ENCODE measurements at regions not wholly inside any gene's neighbourhood (a gene's known extent, or its start where the extent isn't known, plus 50 kb on each side); places are given as distances from the start of the nearest gene placed in this dataset.
"Not testable (repeated sequence)": the region's sequence is repeated elsewhere in the genome, so short reads cannot be mapped to it uniquely, and the experiment has no call there.

GRCh38 chr5:115469904-115470516, 74.6 kb downstream of the FEM1C start:
- no peak for FAIRE-seq
- DNase-seq (ENCODE audit: extremely low spot score, insufficient read length, low read depth): no peak

- FAIRE-seq (no peak), DNase-seq (ENCODE audit: extremely low spot score, insufficient read length, low read depth) (no peak)
Observed at GRCh38 chr5:115467628-115468027, 76.9 kb downstream of the FEM1C start.

GRCh38 chr5:115465431-115465830, 79.1 kb downstream of the FEM1C start:
- no peak for DNase-seq (ENCODE audit: extremely low spot score, insufficient read length, low read depth)
- FAIRE-seq: no peak

- FAIRE-seq: no peak
Observed at GRCh38 chr5:115463983-115464382, 80.6 kb downstream of the FEM1C start.

GRCh38 chr5:115461506-115462290, 82.9 kb downstream of the FEM1C start:
- FAIRE-seq (no peak), DNase-seq (ENCODE audit: extremely low spot score, insufficient read length, low read depth) (no peak)

More at GRCh38 chr5:115463983-115464382, 80.6 kb downstream of the FEM1C start:
- DNase-seq (ENCODE audit: extremely low spot score, insufficient read length, low read depth): no peak

GRCh38 chr5:115461093-115461492, 83.5 kb downstream of the FEM1C start:
- DNase-seq (ENCODE audit: extremely low spot score, insufficient read length, low read depth) (no peak), FAIRE-seq (no peak)

- DNase-seq (ENCODE audit: extremely low spot score, insufficient read length, low read depth) (no peak), FAIRE-seq (peak; percentile 62)
Observed at GRCh38 chr5:115460472-115460871, 84.1 kb downstream of the FEM1C start.

GRCh38 chr5:115459855-115460341, 84.7 kb downstream of the FEM1C start:
- no peak for FAIRE-seq
- DNase-seq (ENCODE audit: extremely low spot score, insufficient read length, low read depth): no peak

GRCh38 chr5:115458416-115458815, 86.2 kb downstream of the FEM1C start:
- FAIRE-seq: no peak
- no peak for DNase-seq (ENCODE audit: extremely low spot score, insufficient read length, low read depth)

- no peak for FAIRE-seq
- no peak for DNase-seq (ENCODE audit: extremely low spot score, insufficient read length, low read depth)
Observed at GRCh38 chr5:115458003-115458409, 86.6 kb downstream of the FEM1C start.

- DNase-seq (ENCODE audit: extremely low spot score, insufficient read length, low read depth) (no peak), FAIRE-seq (no peak)
Observed at GRCh38 chr5:115457571-115457970, 87.0 kb downstream of the FEM1C start.

GRCh38 chr5:115456539-115457040, 88.0 kb downstream of the FEM1C start:
- FAIRE-seq (no peak), DNase-seq (ENCODE audit: extremely low spot score, insufficient read length, low read depth) (no peak)

GRCh38 chr5:115456056-115456455, 88.5 kb downstream of the FEM1C start:
- DNase-seq (ENCODE audit: extremely low spot score, insufficient read length, low read depth) (no peak), FAIRE-seq (no peak)

GRCh38 chr5:115455301-115455707, 89.3 kb downstream of the FEM1C start:
- DNase-seq (ENCODE audit: extremely low spot score, insufficient read length, low read depth): no peak
- FAIRE-seq: no peak

GRCh38 chr5:115453391-115454095, 91.0 kb downstream of the FEM1C start:
- no peak for FAIRE-seq
- DNase-seq (ENCODE audit: extremely low spot score, insufficient read length, low read depth): no peak

GRCh38 chr5:115452536-115453235, 91.9 kb downstream of the FEM1C start:
- FAIRE-seq: no peak
- DNase-seq (ENCODE audit: extremely low spot score, insufficient read length, low read depth): no peak

- DNase-seq (ENCODE audit: extremely low spot score, insufficient read length, low read depth): no peak
- no peak for FAIRE-seq
Observed at GRCh38 chr5:115452083-115452482, 92.5 kb downstream of the FEM1C start.

- FAIRE-seq (peak; percentile 33), DNase-seq (ENCODE audit: extremely low spot score, insufficient read length, low read depth) (no peak)
Observed at GRCh38 chr5:115450741-115451140, 93.8 kb downstream of the FEM1C start.

- not testable (repeated sequence) for DNase-seq (ENCODE audit: extremely low spot score, insufficient read length, low read depth); FAIRE-seq
Observed at GRCh38 chr5:115448630-115449029, 95.9 kb downstream of the FEM1C start.
